Suppressor macrophage treated with lipopolysaccharide for 1 hour (primary cell): ENCODE measurements at regions not wholly inside any gene's neighbourhood (a gene's known extent, or its start where the extent isn't known, plus 50 kb on each side); places are given as distances from the start of the nearest gene placed in this dataset.

ENCODE experiments used
- DNase-seq, 3 donors: peaks; one replicate each; pipeline ENCODE4 v3.0.0-alpha.2; 2020 to 2022

DNA sequence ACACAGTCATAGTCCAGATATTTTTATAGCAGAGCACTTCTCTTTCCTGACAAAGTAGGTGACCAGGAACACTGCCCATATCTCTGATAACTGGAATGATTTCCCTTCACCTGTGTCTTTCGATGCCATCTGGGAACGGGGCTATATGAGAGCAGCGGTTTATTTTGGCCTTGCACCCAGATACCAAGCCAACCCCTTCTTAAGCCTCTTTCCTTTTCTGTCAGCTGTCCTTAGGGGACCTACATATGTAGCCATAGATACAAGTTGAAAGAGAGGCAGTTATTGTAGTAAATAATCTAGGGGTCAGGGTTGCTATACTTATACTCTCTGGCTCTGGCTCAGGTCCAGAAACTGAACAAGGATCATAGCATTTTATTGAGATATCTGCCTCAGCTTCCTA, 128.8 kb downstream of the NHLRC3 start:
- no peak for DNase-seq

- no peak for DNase-seq
Observed at GRCh38 chr13:39170711-39171110, 132.5 kb downstream of the NHLRC3 start.

GRCh38 chr13:39185326-39185725, 147.1 kb downstream of the NHLRC3 start:
- DNase-seq = no peak

- DNase-seq = no peak
Observed at GRCh38 chr13:39186205-39186875, 148.1 kb downstream of the NHLRC3 start.

- DNase-seq = no peak
Observed at GRCh38 chr13:39189778-39190177, 151.5 kb downstream of the NHLRC3 start.

GRCh38 chr13:39196965-39197646, 158.8 kb downstream of the NHLRC3 start:
- no peak for DNase-seq

- no peak for DNase-seq
Observed at GRCh38 chr13:39197647-39198007, 159.4 kb downstream of the NHLRC3 start.

DNA sequence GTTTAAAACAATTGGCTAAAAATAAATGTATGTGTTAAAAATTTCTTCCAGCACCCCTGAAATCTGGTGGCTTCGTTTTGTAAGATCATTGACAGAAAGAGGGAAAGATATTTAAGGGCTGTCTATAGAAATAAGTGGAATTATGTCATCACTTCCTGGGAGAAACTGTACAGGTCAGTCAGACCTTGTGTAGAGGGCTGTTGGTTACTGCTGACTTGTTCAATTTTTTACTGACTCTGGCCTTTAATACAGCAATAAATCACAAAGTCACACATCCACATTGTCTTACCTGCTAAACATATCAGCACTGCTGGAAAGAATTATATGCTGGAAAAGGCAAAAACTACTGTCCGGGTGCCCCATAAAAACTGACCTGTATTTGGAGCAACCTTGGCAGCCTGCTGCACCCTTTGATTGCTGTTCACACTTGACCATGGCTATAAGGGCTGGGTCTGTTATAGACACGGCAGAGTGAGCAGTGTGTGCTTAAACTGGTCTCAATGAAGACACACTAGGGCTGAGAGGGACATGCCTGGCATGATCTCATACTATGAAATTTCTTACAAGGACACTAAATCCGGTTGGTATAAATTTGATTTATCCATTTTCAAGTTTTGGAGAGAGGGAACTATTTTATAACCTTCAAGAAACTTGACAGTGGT, 162.1 kb downstream of the NHLRC3 start:
- DNase-seq = no peak

GRCh38 chr13:39201180-39201579, 162.9 kb downstream of the NHLRC3 start:
- no peak for DNase-seq

DNA sequence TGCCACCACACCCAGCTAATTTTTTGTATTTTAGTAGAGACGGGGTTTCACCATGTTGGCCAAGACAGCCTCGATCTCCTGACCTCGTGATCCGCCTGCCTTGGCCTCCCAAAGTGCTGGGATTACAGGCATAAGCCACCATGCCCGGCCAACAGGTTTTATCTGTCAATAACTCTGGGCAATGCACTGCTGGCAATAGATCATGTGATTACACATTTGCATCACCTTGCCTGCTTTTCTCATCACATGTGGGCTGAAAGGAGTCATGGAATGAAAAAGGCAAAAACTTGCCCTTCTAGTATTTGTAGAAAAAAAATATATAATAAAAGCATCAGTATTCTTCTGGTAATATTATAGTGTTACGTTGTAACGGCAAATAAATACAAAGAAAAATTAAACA, 164.5 kb downstream of the NHLRC3 start:
- no peak for DNase-seq

- DNase-seq = no peak
Observed at GRCh38 chr13:39208636-39209035, 170.4 kb downstream of the NHLRC3 start.

GRCh38 chr13:39209731-39210531, 171.7 kb downstream of the NHLRC3 start:
- DNase-seq = no peak

GRCh38 chr13:39210961-39211534, 172.8 kb downstream of the NHLRC3 start:
- DNase-seq = no peak

GRCh38 chr13:39215971-39216370, 177.7 kb downstream of the NHLRC3 start:
- DNase-seq = no peak

DNA sequence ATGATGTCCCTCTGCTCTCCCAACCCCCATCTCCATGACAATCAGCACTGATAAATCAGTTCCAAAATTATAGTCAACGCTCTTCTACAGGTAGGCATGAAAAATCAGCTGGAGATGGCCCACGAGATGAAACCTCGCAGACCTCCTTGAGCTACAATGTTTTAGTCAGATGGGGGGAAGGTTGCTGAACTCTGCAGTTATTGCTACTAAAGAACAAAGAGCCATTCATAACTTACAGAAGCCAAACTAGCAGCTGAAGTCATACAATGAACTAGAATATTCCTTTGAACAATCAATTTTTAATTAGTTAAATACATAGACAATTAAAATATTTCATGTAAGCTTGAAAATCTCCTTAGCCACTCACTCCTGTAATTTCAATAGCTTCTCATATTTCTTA, 179.2 kb downstream of the NHLRC3 start:
- DNase-seq = no peak

DNA sequence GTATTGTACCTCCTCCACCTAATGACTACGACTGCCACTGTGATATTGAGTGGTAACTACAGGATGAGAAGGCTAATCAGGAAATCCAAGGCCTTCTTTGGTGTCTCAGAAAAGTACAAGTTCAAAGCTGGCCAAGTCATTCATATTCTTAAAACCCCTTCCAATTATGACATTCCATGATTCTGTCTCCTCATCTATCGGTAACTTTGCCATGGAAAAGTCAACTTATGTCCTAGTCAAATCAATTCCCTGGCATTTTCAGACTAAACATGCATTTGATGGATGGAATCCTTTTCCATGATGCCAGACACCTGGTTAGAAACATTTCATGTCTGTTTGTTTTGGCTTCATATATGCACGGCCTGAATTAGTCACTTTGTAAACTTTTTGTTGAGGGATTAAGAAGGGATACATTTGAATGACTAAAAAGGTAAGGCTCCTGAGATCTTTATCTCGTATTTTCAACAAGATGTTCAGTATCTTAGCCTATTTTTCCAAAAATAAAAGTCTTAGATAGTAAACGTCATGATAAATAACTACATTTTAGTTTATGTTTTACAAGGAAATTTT, 186.5 kb downstream of the NHLRC3 start:
- no peak for DNase-seq

- no peak for DNase-seq
Observed at GRCh38 chr13:39225860-39226259, 187.6 kb downstream of the NHLRC3 start.

DNA sequence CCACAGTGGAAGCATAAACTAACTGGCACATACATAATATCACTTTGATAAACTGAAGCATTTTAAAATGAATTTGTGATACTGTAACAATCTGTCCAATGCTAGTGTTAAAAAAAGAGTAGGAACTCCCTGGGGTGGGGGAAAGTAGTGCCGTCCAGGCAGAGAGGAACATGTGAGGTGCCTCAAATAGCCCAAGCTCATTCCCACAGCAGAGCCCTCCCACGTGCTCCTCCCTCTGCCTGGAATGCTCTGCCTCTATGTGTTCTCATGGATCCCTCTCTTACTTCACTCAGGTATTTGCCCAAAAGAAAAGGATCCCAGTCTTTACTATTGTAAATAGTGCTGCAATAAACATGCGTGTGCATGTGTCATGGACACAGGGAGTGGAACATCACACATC, 188.1 kb downstream of the NHLRC3 start:
- no peak for DNase-seq

DNA sequence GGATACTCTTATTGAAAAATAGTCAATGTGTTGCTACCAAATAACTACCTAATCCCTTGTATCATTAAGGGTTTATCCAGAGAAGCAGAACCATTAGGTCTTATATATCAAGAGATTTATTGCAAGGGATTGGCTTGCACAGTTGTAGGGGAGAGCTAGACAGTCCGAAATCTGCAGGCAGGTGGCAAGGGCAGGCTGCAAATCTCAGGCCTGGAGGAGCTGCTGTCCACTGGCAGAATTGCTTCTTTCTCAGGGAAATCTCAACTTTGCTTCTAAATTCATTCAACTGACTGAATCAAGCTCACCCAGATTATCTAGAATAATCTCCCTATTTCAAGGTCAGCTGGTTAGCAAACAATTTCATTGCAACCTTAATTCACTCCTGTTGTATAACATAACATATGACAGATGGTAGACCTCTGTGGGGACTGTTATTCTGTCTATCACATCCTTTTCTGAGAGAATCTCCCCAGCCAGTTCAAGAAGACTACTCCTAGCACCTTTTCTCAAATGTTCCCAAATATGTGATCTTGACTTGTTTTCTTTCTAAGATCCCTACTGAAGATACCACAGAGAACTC, 194.2 kb downstream of the NHLRC3 start:
- DNase-seq = no peak

DNA sequence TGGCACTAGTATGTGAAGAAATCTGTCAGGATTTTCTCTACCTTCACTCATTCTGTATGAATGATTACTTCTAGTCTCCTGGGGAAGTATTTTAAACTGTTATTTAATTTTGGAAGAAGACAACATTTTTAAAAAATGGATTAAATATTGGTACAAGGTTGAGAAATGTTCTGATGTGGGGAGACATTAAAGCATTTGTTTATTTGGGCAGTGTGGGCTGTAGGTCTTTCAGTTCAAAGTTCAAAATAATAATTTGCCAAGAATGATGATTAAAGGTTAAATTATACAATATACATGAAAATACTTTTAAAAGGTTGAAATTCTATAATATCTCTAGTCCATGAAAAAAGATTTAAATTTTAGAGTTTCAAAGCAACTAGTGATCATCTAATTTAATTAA, 194.7 kb downstream of the NHLRC3 start:
- DNase-seq = no peak

GRCh38 chr13:39233519-39233918, 195.3 kb downstream of the NHLRC3 start:
- DNase-seq = no peak

DNA sequence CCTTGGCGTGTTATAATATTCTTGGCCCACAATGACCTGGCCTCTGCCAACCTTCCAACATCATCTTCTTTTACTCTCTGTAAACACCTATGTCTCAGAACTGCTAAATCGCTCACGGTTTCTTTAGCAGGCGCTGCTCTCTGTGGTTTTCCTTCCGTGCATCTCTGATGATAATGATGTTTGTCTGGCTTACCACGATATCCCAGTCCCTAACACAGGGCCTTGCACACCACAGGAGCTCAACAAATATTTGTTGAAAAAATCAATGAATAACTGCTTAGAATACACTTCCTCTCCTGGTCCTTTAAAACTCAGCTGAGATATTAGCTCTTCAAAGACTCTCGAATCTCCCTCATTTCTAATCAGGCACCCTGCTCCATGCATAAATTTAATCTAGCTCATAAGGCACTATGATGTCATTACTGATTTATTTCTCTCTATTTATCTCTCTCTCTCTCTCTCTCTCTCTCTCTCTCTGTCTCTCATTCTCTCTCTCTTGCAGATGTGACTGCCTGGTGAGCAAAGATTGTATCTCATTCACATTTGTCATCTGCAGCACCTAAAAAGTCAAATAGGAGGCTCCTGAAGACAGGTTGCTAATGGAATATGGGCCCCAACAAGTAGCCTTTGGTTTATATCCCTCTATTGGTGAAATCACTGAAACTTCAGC, 206.4 kb downstream of the NHLRC3 start:
- DNase-seq = no peak
